Stimulated activated CD8-positive, alpha-beta memory T cell treated with anti-CD3 and anti-CD28 coated beads, Interleukin-4, amount 100 ng/mL, for 1 hour (primary cell): ENCODE measurements at regions not wholly inside any gene's neighbourhood (a gene's known extent, or its start where the extent isn't known, plus 50 kb on each side); places are given as distances from the start of the nearest gene placed in this dataset.
"Not testable (repeated sequence)": the region's sequence is repeated elsewhere in the genome, so short reads cannot be mapped to it uniquely, and the experiment has no call there.

ENCODE experiments used
- DNase-seq, 2 donors: peaks; one replicate each; pipeline ENCODE4 v3.0.0-alpha.2; 2020; ENCODE audit warnings: low read depth in 2 of 2, low spot score in 1 of 2

- no peak for DNase-seq
Measured at GRCh38 chr10:62585211-62585775, 211.1 kb downstream of the ZNF365 start.

GRCh38 chr10:62587011-62587410 lies 212.8 kb downstream of the ZNF365 start:
- no peak for DNase-seq

GRCh38 chr10:62588116-62588515 lies 213.9 kb downstream of the ZNF365 start:
- DNase-seq: no peak

GRCh38 chr10:62589689-62590088 lies 214.8 kb upstream of the ADO start:
- no peak for DNase-seq

- no peak for DNase-seq
Measured at GRCh38 chr10:62590306-62590705, 214.2 kb upstream of the ADO start.

- DNase-seq: peak in 1 of 2 donors; percentile 4
Measured at GRCh38 chr10:62594093-62594520, 210.4 kb upstream of the ADO start.

GRCh38 chr10:62597226-62597625 lies 207.3 kb upstream of the ADO start:
- DNase-seq: no peak

DNA sequence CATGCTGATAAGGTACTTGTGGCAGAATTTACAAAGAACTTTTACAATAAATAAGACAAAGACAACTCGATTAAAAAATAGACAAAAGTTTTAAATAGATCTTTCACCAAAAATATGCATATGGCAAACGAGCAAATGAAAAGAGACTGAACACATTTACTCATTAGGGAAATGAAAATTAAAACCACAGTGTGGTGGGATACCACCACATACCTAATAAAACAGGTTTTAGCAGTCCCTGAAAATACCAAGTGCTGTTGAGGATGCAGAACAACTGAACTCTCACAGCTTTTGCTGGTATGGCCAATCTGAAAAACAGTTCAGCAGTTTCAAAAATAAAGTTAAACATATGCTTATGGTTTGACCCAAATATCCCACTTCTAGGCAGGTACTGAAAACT lies 205.4 kb upstream of the ADO start:
- DNase-seq: no peak

DNA sequence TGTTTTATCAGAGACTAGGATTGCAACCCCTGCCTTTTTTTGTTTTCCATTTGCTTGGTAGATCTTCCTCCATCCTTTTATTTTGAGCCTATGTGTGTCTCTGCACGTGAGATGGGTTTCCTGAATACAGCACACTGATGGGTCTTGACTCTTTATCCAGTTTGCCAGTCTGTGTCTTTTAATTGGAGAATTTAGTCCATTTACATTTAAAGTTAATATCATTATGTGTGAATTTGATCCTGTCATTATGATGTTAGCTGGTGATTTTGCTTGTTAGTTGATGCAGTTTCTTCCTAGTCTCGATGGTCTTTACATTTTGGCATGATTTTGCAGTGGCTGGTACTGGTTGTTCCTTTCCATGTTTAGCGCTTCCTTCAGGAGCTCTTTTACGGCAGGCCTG lies 198.0 kb upstream of the ADO start:
- not testable (repeated sequence) for DNase-seq

- DNase-seq: not testable (repeated sequence)
Measured at GRCh38 chr10:62608189-62608875, 196.2 kb upstream of the ADO start.

GRCh38 chr10:62610649-62611229 lies 193.8 kb upstream of the ADO start:
- peak; percentile 21 to 43 for DNase-seq

- no peak for DNase-seq
Measured at GRCh38 chr10:62613424-62613823, 191.1 kb upstream of the ADO start.

DNA sequence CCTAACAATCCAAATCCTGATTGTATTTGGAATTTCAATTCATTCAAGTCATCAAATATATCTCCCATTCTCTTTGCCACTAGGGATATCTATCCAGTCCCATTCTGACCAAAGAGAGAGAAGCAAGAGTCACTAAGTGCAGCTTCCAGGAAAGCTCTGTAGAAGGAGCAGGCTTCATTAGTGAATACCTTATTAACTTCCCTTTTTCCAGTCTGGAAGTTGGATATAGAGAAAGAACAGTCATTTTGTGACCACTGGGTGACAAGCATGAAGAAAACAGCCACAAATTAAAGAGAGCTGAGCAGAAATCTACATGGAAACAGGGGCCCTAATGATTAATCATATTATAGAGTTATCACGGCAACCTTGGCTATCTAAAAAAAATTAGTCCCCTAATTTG lies 190.7 kb upstream of the ADO start:
- DNase-seq: no peak

DNA sequence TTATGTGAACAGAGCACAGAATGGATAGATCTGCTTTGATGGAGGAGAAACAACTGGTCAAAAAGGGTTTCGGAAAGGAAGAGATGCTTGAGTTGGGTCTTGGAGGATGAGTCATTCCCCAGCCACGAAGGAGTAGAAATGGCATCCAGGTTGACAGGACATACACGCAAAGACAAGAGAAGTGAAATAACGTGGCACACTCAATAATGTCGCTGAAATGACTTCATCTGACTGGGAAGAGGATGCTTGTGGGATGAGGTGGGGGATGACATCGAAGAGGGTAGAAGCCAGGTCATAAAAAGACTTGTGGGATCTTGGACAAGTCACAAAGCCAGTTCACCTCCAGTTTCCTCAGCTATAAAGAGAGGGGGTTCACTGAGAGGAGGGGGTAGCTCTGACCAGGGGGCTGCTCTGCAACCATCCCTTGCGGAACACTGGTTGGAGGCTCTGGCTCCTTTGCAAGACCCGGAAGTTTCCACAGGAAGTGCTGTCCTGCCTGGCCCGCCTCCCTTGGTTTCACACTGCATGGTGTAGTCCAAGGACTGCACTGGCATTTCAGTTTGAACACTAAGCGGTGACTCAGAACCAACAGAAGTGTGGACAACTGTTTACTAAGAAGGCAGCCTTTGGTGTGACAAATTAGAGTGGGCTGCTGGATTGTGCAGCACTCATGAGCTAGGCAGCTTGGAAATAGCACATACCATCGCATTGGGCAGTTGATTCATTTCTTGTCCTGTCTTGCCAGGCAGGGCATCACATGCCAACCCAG lies 189.9 kb upstream of the ADO start:
- DNase-seq: no peak

- DNase-seq: no peak
Measured at GRCh38 chr10:62616885-62617590, 187.5 kb upstream of the ADO start.

- DNase-seq: no peak
Measured at GRCh38 chr10:62617652-62618051, 186.9 kb upstream of the ADO start.

DNA sequence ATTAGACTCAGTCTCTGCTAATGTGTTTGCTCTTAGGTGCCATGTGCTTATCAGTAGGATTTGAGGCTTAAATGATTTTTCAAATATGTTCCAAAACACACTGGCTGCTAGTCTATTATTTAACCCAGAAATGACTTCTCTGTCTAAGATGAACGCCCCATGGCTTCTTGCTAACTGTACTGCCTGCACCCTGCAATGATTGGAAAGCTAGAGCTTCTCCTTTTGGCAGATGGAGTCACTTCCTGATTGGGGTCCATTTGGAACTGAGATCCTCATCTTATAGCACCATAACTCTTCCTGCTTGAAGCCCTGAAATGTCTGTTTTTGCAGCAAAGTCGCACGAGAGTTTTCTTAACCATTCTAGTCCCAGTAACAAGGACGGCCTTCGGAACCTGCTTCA lies 186.5 kb upstream of the ADO start:
- no peak for DNase-seq

- DNase-seq: no peak
Measured at GRCh38 chr10:62618576-62619412, 185.7 kb upstream of the ADO start.

DNA sequence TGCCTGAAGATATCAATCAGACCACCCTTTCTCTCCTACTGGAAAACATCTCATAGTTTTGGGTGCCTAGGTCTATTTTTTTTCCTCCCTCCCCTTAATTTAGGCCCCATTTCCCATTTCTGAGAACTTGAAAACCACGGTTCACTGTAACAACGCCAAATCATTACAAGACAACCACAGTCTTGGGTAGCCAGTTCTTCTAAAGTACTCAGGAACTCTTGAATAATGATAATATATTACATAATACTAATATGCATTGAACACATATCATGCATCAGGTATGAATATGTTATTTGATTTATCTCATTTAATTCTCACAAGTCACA lies 185.1 kb upstream of the ADO start:
- no peak for DNase-seq

- DNase-seq: no peak
Measured at GRCh38 chr10:62620491-62620890, 184.0 kb upstream of the ADO start.

DNA sequence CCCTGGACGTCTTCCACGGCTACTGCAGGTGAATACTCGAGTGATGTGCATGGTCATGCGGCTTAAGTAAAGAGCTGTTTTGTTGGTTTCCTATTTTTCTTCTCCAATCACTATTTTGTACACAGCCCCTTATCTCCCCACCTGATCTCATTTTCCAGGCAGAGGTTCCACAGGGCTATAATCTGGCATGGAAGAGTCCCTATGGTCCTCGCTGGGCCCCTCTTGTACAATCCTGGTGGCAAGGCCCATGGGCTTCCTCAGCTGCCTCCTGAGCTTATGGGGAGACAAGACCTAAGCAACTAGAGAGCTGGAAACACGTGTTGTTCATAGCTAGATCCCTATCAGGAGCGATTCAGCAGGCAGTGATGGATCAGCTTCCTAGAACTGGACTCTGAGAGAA lies 181.3 kb upstream of the ADO start:
- DNase-seq: no peak
